ENCODE measurements at regions not wholly inside any gene's neighbourhood (a gene's known extent, or its start where the extent isn't known, plus 50 kb on each side); places are given as distances from the start of the nearest gene placed in this dataset.

DNA sequence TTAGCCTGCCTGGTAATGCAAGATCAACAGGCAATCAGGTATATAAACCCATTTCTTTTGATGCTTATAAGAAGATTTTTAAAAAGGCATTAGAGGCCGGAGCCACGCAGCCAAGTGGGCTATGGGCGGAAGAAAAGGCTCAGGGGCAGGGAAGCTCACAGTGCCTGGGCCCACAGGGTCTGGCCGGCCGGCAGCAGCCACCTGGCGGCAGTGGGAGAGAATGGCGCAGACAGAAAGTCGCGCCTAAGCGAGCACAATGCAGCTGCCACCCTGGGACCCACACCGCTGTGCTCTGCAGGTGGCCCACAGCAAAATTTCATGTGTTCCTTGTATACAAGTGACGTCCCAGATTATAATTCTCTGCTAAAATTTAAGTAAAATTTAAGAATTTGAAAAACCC is 448.6 kb upstream of the RASGRP1 start:
- no peak for TF ChIP-seq POLR2A (IDR thresholded peaks at IDR 0.05)
- no peak for TF ChIP-seq CTCF (IDR thresholded peaks at IDR 0.05)
- TF ChIP-seq POLR2AphosphoS5 (IDR thresholded peaks at IDR 0.05): no peak
- no peak for TF ChIP-seq EP300 (IDR thresholded peaks at IDR 0.05; ENCODE audit: low read depth)

All from transverse colon (tissue), 4 donors.